HG02981 (cell line): ENCODE measurements at regions not wholly inside any gene's neighbourhood (a gene's known extent, or its start where the extent isn't known, plus 50 kb on each side); places are given as distances from the start of the nearest gene placed in this dataset.

Experiments
- ATAC-seq: cut with Tn5 transposase; IDR thresholded peaks from one replicate; pipeline ENCODE4 v1.9.1; 2021; ENCODE audit warnings: mild to moderate bottlenecking, moderate library complexity; ENCODE audit not compliant: unreplicated experiment

- no peak for ATAC-seq
These were observed 499.6 kb upstream of the LRRN3 start for GRCh38 chr7:110591341-110591740.

- ATAC-seq: no peak
These were observed 498.4 kb upstream of the LRRN3 start for GRCh38 chr7:110592557-110592956.

GRCh38 chr7:110593355-110593754 lies 497.6 kb upstream of the LRRN3 start:
- ATAC-seq: no peak

GRCh38 chr7:110595694-110596093 lies 495.2 kb upstream of the LRRN3 start:
- ATAC-seq: no peak

GRCh38 chr7:110600956-110601355 lies 490.0 kb upstream of the LRRN3 start:
- no peak for ATAC-seq

- no peak for ATAC-seq
These were observed 489.2 kb upstream of the LRRN3 start for GRCh38 chr7:110601710-110602109.

GRCh38 chr7:110604206-110604605 lies 486.7 kb upstream of the LRRN3 start:
- ATAC-seq: no peak

GRCh38 chr7:110604885-110605284 lies 486.0 kb upstream of the LRRN3 start:
- no peak for ATAC-seq

- no peak for ATAC-seq
These were observed 483.7 kb upstream of the LRRN3 start for GRCh38 chr7:110607050-110607857.

GRCh38 chr7:110609336-110609735 lies 481.6 kb upstream of the LRRN3 start:
- no peak for ATAC-seq

- ATAC-seq: no peak
These were observed 478.2 kb upstream of the LRRN3 start for GRCh38 chr7:110612680-110613079.
